Fibroblast of lung (primary cell): ENCODE measurements at regions not wholly inside any gene's neighbourhood (a gene's known extent, or its start where the extent isn't known, plus 50 kb on each side); places are given as distances from the start of the nearest gene placed in this dataset.

Source experiments
- DNase-seq, 2 donors: peaks; one replicate each; pipeline versions ENCODE4 v3.0.0 to v3.0.0-alpha.2; 2010; ENCODE audit warnings: low read depth in 2 of 2
- H2AFZ ChIP-seq: 2 replicates; pipeline ENCODE4 v1.5.1; 2012; ENCODE audit warnings: low read length, control low read depth, inconsistent platforms
- H3K27ac ChIP-seq: 2 replicates; pipeline ENCODE4 v1.5.1; 2011; ENCODE audit warnings: low read length, control low read depth; ENCODE audit not compliant: insufficient read depth
- H3K27me3 ChIP-seq: 2 replicates; pipeline ENCODE4 v1.5.1; 2011; ENCODE audit warnings: mild to moderate bottlenecking, low read length; ENCODE audit not compliant: control insufficient read depth, insufficient read depth
- H3K36me3 ChIP-seq: 2 replicates; pipeline ENCODE4 v1.5.1; 2011; ENCODE audit warnings: low read length; ENCODE audit not compliant: control insufficient read depth, insufficient read depth
- H3K4me1 ChIP-seq: 2 replicates; pipeline ENCODE4 v1.5.1; 2011; ENCODE audit warnings: low read length; ENCODE audit not compliant: control insufficient read depth, insufficient read depth; ENCODE audit errors: extremely low read depth
- H3K4me2 ChIP-seq: 2 replicates; pipeline ENCODE4 v1.5.1; 2011; ENCODE audit warnings: low read length, control low read depth; ENCODE audit not compliant: insufficient read depth; ENCODE audit errors: extremely low read depth
- H3K4me3 ChIP-seq, 4 experiments: fragments of 200-600 bp in 1 of 4; sonication (generic) in 1 of 4; replicated peaks in 1 of 4; 2 replicates each; pipeline ENCODE4 v1.5.1; 2011 to 2016; ENCODE audit warnings: low read length in 4 of 4, low read depth in 3 of 4, mild to moderate bottlenecking in 3 of 4, control low read depth in 2 of 4, inconsistent platforms in 1 of 4, mixed read lengths in 1 of 4; ENCODE audit not compliant: insufficient read depth in 1 of 4; ENCODE audit errors: control extremely low read depth in 1 of 4
- H3K79me2 ChIP-seq: 2 replicates; pipeline ENCODE4 v1.5.1; 2012; ENCODE audit warnings: mild to moderate bottlenecking, low read length, inconsistent platforms; ENCODE audit not compliant: control insufficient read depth, insufficient read depth
- H3K9ac ChIP-seq: 2 replicates; pipeline ENCODE4 v1.5.1; 2011; ENCODE audit warnings: mild to moderate bottlenecking, low read length, control low read depth; ENCODE audit not compliant: insufficient read depth
- H3K9me3 ChIP-seq: 2 replicates; pipeline ENCODE4 v1.5.1; 2012; ENCODE audit warnings: low read depth, low read length; ENCODE audit not compliant: control insufficient read depth, insufficient read depth
- H4K20me1 ChIP-seq: 2 replicates; pipeline ENCODE4 v1.5.1; 2011; ENCODE audit warnings: low read length; ENCODE audit not compliant: control insufficient read depth, insufficient read depth; ENCODE audit errors: extremely low read depth
- CTCF ChIP-seq, 2 donors: IDR thresholded peaks in 1 of 2; conservative IDR thresholded peaks in 1 of 2; 1 replicate in 1 of 2; 2 replicates in 1 of 2; pipeline ENCODE4 v1.5.1; 2011 to 2012; ENCODE audit warnings: low read length in 2 of 2, control low read depth in 1 of 2, inconsistent platforms in 1 of 2, low read depth in 1 of 2, mild to moderate bottlenecking in 1 of 2
- EZH2 ChIP-seq: IDR thresholded peaks from 2 replicates; pipeline ENCODE4 v1.5.1; 2012; ENCODE audit warnings: low read length, control low read depth, mild to moderate bottlenecking; ENCODE audit errors: missing control alignments

GRCh38 chr7:38013246-38013645 is 92.8 kb downstream of the EPDR1 start:
- no peaks in the 10 kb centered on the region for H4K20me1 ChIP-seq
- DNase-seq = no peak
- no peaks in the 10 kb centered on the region for H3K4me1 ChIP-seq
- no peak overlapping the region for H2AFZ ChIP-seq
- H3K9me3 ChIP-seq = no peaks in the 10 kb centered on the region
- no peaks in the 10 kb centered on the region for H3K36me3 ChIP-seq
- no peak overlapping the region for H3K4me2 ChIP-seq
- H3K4me3 ChIP-seq = no peak overlapping the region
- H3K27ac ChIP-seq = no peak overlapping the region
- no peak for TF ChIP-seq EZH2
- TF ChIP-seq CTCF (conservative IDR thresholded peaks at IDR 0.05 in 1 of 2, IDR thresholded peaks at IDR 0.05 in 1 of 2; ENCODE audit: low read depth in 1 of 2, low read length in 2 of 2) = no peak
- H3K79me2 ChIP-seq = no peaks in the 10 kb centered on the region
- H3K9ac ChIP-seq = no peak overlapping the region
- H3K27me3 ChIP-seq = no peaks in the 10 kb centered on the region

GRCh38 chr7:38016567-38016966 is 96.1 kb downstream of the EPDR1 start:
- Histone ChIP-seq H2AFZ (no peak overlapping the region), H3K27ac (no peak overlapping the region), H3K9ac (no peak overlapping the region), H3K36me3 (no peaks in the 10 kb centered on the region), H3K4me3 (no peak overlapping the region), H3K27me3 (no peaks in the 10 kb centered on the region), H3K4me2 (no peak overlapping the region), H3K9me3 (no peaks in the 10 kb centered on the region), H4K20me1 (no peaks in the 10 kb centered on the region), H3K79me2 (no peaks in the 10 kb centered on the region), H3K4me1 (no peaks in the 10 kb centered on the region)
- no peak for TF ChIP-seq EZH2
- no peak for TF ChIP-seq CTCF (conservative IDR thresholded peaks at IDR 0.05 in 1 of 2, IDR thresholded peaks at IDR 0.05 in 1 of 2; ENCODE audit: low read depth in 1 of 2, low read length in 2 of 2)
- no peak for DNase-seq

GRCh38 chr7:38017320-38017719 is 96.9 kb downstream of the EPDR1 start:
- H3K79me2 ChIP-seq = no peaks in the 10 kb centered on the region
- H3K4me2 ChIP-seq = no peak overlapping the region
- H4K20me1 ChIP-seq = no peaks in the 10 kb centered on the region
- H3K4me1 ChIP-seq = no peaks in the 10 kb centered on the region
- H3K36me3 ChIP-seq = no peaks in the 10 kb centered on the region
- TF ChIP-seq EZH2 (no peak), CTCF (conservative IDR thresholded peaks at IDR 0.05 in 1 of 2, IDR thresholded peaks at IDR 0.05 in 1 of 2; ENCODE audit: low read depth in 1 of 2, low read length in 2 of 2) (no peak)
- DNase-seq = no peak
- H3K9me3 ChIP-seq = no peaks in the 10 kb centered on the region
- no peak overlapping the region for H3K9ac ChIP-seq
- no peak overlapping the region for H3K27ac ChIP-seq
- H2AFZ ChIP-seq = no peak overlapping the region
- no peaks in the 10 kb centered on the region for H3K27me3 ChIP-seq
- H3K4me3 ChIP-seq = no peak overlapping the region
